C4-2B (cell line): ENCODE measurements at regions not wholly inside any gene's neighbourhood (a gene's known extent, or its start where the extent isn't known, plus 50 kb on each side); places are given as distances from the start of the nearest gene placed in this dataset.
A peak's percentile ranks its signal among the peaks of the same experiment; 100 is the strongest.

Source experiments
- H3K27ac ChIP-seq: fragments of 450-650 bp; 2 replicates; pipeline ENCODE4 v1.5.1; 2017
- CTCF ChIP-seq: fragments of 450-650 bp; conservative IDR thresholded peaks from 2 replicates; pipeline ENCODE4 v1.5.1; 2017; ENCODE audit warnings: mild to moderate bottlenecking
- ZFX ChIP-seq: fragments of 450-650 bp; IDR thresholded peaks from 2 replicates; pipeline ENCODE4 v1.6.1; 2017

- H3K27ac ChIP-seq: no peak overlapping the region
- TF ChIP-seq CTCF (no peak), ZFX (no peak)
These were observed 847.7 kb downstream of the NCAM2 start for GRCh38 chr21:21845901-21846300.

- H3K27ac ChIP-seq: no peak overlapping the region
- TF ChIP-seq CTCF (no peak), ZFX (no peak)
These were observed 853.0 kb downstream of the NCAM2 start for GRCh38 chr21:21851205-21851604.

- no peak overlapping the region for H3K27ac ChIP-seq
- TF ChIP-seq ZFX: no peak
- TF ChIP-seq CTCF: no peak
These were observed 853.4 kb downstream of the NCAM2 start for GRCh38 chr21:21851657-21852056.

- H3K27ac ChIP-seq: no peak overlapping the region
- TF ChIP-seq CTCF (no peak), ZFX (no peak)
These were observed 860.5 kb downstream of the NCAM2 start for GRCh38 chr21:21858502-21859334.

- TF ChIP-seq ZFX (no peak), CTCF (no peak)
- no peak overlapping the region for H3K27ac ChIP-seq
These were observed 862.7 kb downstream of the NCAM2 start for GRCh38 chr21:21860888-21861287.

GRCh38 chr21:21864321-21864840, 866.2 kb downstream of the NCAM2 start:
- no peak overlapping the region for H3K27ac ChIP-seq
- TF ChIP-seq ZFX (no peak), CTCF (no peak)

GRCh38 chr21:21897275-21897883, 899.2 kb downstream of the NCAM2 start:
- peak overlapping the region; percentile 82 for H3K27ac ChIP-seq
- no peak for TF ChIP-seq CTCF
- TF ChIP-seq ZFX: no peak
